ENCODE measurements at regions not wholly inside any gene's neighbourhood (a gene's known extent, or its start where the extent isn't known, plus 50 kb on each side); places are given as distances from the start of the nearest gene placed in this dataset.

DNA sequence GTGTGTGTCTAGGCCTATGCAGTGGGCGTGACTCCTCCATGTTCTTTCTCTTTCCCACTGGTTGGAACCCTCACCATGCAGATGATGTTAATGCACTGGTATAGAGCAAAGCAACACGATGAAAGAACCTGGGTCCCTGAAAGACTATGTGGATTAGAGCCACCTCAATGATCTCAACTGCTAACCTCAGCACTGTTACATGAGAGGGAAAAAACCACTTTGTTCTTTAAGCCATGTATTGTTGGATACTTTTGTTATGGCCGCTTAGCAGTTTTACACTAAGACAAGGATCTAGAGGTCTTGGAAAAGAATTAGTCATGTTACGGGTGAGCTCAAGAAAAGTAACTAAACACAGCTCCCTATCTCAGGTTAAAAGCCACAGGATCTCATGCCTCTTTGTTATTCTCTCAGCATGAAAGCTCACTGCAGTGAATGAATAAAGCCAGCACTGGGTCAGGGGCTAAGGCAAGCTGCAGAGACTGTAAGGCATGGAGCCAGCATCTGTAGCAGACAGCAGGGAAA lies 56.6 kb upstream of the RBBP6 start:
- TF ChIP-seq MYC (IDR thresholded peaks at IDR 0.05; ENCODE audit: low read depth, low read length) (no peak), POLR2A (IDR thresholded peaks at IDR 0.05; ENCODE audit: extremely low read depth, insufficient read length) (no peak)
- TF ChIP-seq, protein P1, sequence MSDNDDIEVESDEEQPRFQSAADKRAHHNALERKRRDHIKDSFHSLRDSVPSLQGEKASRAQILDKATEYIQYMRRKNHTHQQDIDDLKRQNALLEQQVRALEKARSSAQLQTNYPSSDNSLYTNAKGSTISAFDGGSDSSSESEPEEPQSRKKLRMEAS (IDR thresholded peaks at IDR 0.05; ENCODE audit: low read depth, low read length), result no peak
- TF ChIP-seq, protein P2, sequence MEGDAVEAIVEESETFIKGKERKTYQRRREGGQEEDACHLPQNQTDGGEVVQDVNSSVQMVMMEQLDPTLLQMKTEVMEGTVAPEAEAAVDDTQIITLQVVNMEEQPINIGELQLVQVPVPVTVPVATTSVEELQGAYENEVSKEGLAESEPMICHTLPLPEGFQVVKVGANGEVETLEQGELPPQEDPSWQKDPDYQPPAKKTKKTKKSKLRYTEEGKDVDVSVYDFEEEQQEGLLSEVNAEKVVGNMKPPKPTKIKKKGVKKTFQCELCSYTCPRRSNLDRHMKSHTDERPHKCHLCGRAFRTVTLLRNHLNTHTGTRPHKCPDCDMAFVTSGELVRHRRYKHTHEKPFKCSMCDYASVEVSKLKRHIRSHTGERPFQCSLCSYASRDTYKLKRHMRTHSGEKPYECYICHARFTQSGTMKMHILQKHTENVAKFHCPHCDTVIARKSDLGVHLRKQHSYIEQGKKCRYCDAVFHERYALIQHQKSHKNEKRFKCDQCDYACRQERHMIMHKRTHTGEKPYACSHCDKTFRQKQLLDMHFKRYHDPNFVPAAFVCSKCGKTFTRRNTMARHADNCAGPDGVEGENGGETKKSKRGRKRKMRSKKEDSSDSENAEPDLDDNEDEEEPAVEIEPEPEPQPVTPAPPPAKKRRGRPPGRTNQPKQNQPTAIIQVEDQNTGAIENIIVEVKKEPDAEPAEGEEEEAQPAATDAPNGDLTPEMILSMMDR (IDR thresholded peaks at IDR 0.05; ENCODE audit: low read depth, low read length), result no peak
- DNase-seq (ENCODE audit: low read depth), result no peak

DNA sequence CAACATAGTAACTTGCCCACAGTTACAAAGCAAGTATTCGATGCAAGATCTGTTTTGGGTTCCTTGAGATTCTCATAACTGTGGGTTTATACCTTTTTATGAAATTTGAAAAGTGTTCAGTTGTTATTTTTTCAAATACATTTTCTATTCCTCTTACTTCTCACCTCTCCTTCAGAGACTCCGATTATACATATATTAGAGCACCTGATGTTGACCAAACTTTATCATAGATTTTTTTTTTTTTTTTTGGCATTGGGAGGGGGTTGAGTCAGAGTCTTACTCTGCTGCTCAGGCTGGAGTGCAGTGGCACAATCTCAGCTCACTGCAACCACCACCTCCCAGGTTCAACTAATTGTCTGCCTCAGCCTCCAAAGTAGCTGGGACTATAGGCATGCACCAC lies 51.3 kb upstream of the RBBP6 start:
- no peak overlapping the region for H3K4me3 ChIP-seq (ENCODE audit: low read depth, low read length)
- DNase-seq (ENCODE audit: low read depth), result no peak
- no peak for TF ChIP-seq POLR2A (IDR thresholded peaks at IDR 0.05; ENCODE audit: extremely low read depth, insufficient read length)
- no peak for TF ChIP-seq MYC (IDR thresholded peaks at IDR 0.05; ENCODE audit: low read depth, low read length)
- TF ChIP-seq, protein P1 (IDR thresholded peaks at IDR 0.05; ENCODE audit: low read depth, low read length), result no peak

More for the DNA sequence above, 56.6 kb upstream of the RBBP6 start:
- no peak overlapping the region for H3K4me3 ChIP-seq (ENCODE audit: low read depth, low read length)

Measured in NB4 (cell line).